Cerebellar cortex (tissue), 1 donor: ENCODE measurements at regions not wholly inside any gene's neighbourhood (a gene's known extent, or its start where the extent isn't known, plus 50 kb on each side); places are given as distances from the start of the nearest gene placed in this dataset.

Experiments
- DNase-seq: peaks from one replicate; pipeline ENCODE4 v3.0.0-alpha.2; 2015; ENCODE audit warnings: low spot score

DNA sequence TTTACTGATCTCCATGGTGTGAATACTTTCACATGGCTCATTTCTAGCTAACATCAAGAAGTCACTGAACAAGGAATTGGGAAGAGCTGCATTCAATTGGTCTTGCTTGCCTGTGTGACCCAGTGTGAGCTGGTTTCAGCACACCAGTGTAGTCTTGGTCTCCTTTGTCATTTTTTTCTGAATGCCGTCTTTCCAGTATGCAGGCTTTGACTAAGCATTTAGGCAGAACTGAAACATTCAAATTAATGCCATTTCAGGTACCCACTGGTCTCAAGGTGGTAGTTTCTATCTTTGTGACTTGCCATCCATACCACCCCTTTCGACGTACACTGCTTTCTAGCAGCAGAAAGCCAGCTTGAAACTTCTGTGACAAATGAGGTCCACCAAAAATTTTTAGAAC, 550.5 kb upstream of the BOD1L1 start:
- DNase-seq = no peak

DNA sequence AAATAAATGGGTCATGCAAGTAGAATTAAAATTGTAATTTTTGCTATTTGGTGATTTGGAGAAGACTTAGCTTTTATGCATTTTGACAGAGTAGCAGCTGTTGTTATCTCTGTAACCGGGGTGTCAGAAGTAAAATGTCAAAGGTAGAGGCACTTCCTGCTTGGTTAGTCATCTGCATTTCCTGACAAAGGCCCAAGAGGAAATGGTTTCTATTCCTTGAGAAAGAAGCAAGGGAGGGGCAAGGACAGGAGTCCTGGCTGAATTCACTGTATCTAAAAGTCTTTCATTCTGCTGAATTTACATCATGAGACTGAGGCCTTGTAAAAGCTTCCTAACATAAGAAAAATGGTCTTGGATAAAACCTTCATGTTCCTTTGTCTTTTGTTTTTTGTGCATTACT, 550.9 kb upstream of the BOD1L1 start:
- no peak for DNase-seq

DNA sequence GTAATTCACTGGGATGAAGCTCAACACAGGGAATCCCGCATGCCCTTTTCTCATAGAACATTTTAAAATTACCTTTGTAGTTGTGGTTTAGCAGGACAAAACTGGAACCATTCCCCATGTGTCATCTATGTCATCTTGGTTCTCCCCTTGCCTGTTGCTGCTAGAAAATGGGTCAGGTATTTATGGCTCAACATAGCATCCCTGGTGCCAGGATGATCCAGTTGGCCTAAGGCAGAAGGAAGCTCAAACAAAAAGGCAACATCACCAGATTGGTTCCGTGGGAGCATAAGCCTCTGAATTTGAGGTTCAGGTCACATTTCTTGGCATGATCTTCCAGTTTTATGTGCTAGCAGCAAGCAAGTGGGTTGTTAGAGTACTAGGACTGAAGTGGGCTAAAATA, 552.6 kb upstream of the BOD1L1 start:
- DNase-seq = peak; percentile 94

DNA sequence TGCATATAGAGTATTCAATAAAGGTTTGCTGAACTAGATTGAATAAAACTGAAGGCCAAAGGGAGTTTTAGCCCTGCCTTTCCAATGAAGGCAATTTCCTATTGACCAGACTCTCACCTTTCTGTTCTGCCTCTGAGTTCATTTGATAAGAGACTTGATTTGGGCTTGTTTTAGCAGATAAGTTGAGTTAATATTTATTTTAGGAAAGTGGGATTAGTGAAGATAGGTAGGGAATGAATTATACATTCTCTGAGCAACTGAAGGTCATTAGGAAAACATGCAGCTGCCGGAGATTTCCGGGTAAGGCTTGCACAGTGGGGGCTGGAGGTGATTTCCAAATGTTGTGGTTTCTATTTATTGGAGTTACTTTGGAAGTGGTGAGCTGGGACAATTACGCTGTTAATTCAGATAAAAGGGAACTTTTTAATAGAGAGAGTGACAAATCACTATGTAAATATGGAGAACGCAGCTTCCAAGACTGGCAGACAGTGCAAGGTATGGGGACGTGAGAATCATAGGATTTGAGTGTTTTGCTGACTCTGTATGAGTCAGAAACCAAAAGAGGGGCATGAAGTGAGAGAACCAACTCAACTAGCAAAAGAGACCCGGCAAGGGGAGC, 553.6 kb upstream of the BOD1L1 start:
- no peak for DNase-seq

DNA sequence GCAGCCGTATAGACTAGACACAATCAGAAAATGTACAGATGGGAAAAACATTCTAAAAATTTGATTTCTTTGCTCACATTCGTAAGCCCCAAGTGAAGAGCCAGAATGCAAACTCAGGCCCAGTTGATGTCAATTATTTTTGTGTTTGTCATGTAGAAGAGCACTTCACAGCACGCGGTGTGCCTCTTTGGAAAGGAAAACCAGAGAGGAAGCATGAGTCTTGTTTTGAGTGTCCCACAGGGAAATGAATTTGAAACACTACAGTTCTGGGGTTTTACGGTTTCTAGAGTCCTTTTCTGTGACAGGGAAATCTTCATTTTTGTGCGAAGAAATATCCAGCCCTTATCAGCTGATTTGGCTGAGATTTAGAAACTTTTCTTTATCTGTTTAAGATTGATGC, 554.6 kb upstream of the BOD1L1 start:
- no peak for DNase-seq

DNA sequence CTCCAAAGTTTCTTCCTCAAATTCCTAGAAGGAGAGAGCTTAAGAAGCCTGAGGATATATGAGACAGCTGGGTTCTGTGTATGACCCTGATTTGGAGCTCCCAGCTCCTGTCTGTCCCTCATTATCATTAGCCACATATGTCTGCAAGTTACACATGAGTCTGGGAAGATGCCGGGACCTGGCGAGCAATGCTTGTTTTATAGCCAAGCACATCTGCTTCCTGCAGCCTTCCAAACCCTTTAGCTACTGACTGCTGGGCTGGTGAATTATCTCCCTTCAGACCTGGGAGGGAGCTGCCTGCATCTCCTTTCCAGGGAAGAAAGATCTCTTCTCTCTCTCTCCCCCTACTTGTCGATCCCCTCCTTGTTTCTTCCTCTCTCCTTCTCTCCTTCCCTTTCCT, 556.7 kb upstream of the BOD1L1 start:
- no peak for DNase-seq

DNA sequence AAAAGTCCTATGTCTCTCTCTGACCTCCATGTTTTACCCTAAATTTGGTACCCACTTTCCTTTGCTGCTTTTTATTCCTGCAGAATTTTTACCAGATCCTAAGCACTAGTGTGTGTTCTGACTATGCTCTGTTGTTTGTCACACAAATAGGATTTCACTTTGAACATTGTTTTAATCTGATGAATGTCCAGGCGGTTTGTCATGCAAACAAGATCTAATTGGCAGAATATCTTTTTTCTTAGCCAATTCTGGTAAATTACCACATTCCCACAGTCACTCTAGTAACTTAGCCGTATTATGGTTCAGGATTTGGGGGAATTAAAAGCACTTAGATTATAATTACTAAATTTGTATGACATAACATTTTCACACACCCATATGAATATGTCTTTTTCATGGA, 557.2 kb upstream of the BOD1L1 start:
- no peak for DNase-seq

DNA sequence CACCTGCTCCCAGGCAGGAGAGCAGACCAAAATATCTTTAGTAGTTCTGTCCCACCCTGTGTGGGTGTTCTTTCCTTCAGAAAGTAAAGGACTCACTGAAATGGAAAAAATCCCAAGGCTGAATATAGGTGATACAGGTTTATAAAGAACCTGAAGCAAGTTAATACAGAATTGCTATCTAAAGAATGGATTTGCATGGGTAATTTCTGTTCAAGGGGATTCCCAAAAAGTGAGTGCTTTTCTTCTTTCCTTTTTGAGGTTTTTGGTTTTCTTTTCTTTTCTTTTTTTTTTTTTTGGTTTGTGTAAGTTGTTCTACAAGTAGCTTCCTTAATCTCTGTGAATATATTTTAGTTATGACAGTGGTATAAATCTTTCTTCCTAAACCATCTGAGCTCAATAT, 560.7 kb upstream of the BOD1L1 start:
- no peak for DNase-seq

DNA sequence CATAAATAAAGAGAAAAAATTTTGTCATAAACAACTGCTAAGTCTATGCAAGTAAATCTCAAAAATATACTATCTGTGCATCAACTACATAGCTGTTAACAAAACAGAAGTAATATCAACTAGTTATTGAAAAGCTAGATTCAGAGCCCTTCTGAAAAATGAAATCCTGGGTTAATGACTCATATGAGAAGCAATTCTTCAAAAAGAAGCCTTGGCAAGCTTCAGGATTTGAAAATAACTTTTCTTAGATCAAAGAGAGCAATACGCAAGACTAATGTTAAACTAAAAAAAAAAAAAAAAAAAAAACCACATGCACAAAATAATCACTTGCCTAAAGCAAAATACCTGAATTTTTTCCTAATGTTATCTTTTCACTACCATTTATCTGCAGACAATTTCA, 566.1 kb upstream of the BOD1L1 start:
- no peak for DNase-seq

DNA sequence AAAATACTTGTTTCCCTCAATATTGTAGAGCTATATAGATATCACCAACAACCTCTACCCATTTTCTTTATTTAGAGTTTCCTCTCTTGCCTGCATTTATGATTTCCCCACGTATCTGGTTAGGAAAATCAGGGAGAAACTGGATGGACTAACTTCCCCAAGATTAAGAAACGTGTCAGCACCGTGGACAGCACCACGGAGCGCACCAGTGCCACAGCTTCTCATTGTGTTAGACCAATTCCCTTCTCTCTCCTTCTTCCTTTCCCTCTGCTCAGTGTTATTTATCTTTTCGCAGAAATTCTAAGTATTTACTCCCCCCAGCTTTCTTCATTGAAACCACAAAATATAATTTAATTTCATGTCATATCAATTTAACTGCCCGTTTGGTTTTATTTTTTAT, 568.6 kb upstream of the BOD1L1 start:
- DNase-seq = no peak

DNA sequence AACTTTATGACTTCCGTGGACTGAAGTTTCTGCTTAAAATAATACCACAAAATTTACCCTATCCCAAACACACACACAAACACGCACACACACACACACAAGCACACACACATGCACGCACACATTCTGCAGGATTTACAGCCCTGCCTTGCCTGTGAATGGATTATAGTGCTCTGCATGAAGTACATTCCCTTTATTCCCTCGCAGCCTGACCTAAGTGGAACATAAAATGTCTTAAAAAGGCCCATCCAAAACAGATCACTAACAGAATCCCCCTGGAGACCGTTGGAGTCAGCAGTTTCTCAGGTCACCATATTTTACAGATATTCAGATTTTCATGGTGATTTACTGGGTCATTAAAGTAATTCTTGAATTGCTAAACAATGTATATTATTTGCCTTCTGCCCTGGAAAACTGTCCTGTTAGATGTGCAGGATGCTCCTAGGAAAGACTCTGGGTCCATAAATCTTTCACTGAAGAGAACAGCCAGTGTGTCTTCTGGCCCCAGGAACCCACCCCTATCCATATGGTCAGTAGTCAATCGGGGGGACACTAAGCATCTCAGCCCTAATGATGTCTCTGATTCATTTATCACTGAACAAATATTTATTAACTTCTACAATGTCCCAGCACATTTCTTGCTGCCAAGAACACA, 587.7 kb upstream of the BOD1L1 start:
- no peak for DNase-seq

DNA sequence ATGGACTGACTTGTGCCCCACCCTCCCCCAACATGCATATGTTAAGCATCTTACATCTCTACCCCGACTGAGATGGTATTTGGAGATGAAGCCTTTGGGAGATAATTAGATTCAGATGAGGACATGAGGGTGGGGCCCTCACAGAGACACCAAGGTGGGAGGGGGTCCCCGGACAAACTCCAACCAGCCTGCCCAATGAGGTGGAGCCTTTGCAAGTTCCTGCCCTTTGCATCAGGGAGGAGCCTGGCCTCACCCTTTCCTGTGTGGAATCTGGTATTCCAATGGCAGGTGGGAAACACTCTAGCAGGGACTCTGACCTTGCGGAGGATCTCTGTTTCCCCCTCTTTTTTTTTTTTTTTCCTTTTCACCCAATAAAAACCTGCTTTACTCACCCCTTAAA, 589.9 kb upstream of the BOD1L1 start:
- DNase-seq = no peak

DNA sequence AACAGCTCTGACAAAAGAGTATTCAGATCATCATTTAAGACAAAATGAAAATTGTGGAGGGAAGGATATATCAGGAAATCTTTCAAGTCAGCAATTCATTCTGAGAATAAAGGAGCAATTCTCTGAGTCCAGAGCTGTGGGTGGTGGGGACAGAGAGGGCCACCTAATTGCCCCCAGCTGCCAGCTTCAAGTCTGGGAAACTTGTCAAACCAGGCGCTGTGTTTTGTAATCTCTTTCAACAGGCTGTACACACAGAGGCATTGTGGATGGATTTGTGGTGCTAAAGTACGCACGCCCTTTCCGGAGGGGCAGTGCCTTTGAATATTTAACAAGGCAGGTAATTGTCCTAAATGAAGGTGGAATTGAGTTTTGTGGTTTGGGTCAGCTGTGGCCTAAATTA, 591.1 kb upstream of the BOD1L1 start:
- no peak for DNase-seq

DNA sequence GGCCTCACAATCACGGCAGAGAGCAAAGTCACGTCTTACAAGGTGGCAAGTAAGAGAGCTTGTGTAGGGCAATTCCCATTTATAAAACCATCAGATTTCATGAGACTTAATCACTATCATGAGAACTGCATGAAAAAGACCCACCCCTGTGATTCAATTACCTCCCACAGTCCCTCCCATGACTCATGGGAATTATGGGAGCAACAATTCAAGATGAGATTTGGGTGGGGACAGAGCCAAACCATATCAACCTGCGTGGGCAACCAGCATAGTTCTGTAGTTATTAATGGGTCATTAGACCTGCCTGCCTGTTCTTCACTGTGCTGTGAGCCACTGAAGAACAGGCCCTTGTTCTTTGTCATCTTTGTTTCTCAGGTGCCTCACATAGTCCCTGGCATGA, 593.7 kb upstream of the BOD1L1 start:
- no peak for DNase-seq

DNA sequence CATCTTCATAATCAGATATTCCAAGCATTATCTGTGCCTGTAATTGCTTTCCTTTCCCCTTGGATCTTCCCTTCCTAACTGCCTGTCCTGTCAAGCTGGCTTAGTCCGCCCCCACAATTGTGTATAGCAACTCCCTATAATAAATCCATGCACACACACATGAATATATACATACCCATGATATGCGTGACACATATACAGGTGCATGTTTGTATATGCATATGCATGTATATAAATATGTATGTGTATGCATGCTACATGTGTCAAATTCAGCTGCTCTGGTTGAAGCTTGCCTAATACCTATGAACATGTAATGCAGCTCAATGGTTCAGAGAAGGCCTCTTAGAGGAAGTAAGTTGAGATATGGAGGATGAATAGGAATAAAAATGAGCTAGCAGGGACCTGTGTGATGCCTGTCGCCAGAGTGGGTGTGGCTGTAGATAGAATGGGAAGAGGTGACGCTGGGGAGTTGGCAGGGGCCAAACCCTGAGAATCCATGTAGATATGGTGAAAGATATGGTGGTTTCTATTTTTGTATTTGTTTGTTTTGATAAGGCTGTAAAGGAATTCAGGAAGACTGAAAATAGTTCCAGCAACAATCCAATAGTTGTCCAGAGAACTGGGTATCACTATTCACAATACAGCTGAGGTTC, 595.0 kb upstream of the BOD1L1 start:
- no peak for DNase-seq

DNA sequence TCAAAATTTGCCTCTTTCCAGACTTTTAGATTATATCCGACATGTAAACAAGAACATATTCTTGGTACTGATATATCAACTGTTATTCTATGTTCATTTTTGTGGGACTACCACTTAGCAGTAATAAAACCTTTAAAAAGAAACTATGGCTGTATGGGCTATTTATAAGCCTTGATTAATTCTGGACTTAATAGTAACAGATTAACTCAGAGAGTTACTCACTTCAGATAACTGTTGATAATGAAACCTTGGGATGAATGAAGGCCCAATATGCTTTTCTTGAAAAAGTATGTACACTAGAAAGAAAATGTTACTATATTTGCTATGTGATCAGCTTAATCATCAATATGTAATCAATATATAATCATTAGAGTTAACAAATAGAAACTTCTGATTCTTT, 595.9 kb upstream of the BOD1L1 start:
- DNase-seq = no peak

DNA sequence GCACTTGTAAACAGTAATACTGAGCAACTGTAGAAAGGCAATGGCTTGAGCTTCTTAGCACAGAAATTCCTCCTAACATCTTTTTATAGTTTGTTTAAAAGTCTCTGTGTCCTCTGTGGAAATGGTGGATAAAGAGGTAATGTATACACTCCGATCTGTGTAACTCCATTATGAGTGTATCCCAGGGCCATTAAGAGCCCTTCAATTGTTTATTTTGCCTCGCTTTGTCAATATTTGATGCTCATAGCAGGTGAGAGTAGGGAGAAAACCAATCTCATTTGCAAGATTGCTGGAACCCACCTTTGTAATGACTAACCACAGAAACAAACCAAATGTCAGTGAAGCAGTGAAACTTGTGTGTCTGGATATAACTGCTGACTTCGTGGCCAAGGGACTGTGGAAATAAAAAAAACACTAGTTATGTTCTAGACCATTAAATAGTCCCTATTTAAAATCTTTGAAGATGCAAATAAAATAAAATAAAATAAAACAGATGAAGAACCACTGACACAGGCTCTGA, 598.2 kb upstream of the BOD1L1 start:
- no peak for DNase-seq

DNA sequence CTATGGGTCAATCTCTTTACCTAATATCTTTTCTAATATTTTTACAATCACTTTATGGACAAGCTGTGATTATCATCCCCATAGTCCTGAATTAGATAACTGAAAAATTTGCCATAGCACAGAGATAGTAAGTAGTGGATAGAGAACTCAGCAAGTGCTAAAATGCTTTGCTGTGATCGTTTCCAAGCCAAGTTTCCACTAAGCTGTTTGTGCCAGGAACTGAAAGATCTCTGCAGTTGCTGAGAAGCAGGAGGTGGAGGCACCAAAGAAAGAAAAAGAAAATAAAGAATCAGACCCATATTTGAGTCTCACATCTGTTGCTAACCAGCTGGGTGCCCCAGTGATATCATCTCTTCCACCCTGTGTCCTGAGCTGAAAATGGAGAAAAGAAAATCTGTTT, 605.6 kb upstream of the BOD1L1 start:
- DNase-seq = no peak

DNA sequence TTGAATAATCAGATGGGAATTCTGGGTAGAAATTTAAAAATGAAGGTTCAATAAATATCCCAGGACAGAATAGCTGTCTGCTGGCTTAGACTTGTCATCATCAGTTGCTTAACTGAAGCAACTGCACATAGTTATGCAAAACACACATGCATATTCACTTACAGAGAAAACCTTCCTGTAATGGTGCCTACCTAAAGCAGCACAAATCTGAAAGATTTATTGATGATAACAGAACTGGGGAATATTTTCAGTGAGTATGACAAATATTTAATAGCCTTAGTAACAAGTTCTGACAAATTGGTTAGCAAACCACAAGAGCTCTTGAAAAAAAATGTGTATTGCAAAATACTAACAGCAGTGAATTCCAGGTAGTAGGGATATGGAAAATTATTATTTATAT, 606.8 kb upstream of the BOD1L1 start:
- DNase-seq = no peak

DNA sequence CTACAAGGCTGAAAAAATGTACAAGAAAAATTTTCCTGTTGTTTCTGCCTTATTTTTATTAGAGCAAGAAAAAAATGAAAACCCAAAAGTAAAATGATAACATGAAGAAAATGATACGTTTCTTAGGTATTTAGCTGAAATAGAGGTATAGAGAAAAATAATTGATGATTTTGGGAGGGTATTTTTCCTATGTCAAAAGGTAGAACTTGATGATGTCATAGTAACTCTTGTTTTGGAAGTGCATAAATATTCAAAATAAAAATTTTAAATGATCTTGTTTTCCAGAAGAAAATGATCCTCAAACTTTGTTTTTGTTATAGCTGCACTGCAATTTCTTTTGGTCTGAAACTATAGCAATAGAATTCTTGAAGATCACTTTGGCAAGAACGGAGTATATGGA, 608.8 kb upstream of the BOD1L1 start:
- no peak for DNase-seq

DNA sequence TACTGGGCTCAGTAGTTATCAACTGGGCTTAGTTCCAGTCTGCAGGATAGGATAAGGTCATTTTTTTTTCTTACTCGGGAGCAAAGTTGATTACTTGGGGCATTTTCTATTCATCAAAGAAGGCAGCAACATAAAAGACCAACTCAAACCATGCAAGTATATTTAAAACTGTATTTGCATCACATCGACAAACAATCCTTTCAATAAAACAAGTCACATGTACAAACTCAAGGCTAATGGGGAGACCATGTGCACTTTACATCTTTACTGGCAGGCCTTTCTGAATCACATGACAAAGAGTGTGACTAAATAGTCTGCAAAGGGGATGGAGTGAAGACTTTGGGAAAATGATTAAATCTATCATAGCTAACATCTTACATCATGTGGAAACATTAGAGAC, 610.4 kb upstream of the BOD1L1 start:
- no peak for DNase-seq

DNA sequence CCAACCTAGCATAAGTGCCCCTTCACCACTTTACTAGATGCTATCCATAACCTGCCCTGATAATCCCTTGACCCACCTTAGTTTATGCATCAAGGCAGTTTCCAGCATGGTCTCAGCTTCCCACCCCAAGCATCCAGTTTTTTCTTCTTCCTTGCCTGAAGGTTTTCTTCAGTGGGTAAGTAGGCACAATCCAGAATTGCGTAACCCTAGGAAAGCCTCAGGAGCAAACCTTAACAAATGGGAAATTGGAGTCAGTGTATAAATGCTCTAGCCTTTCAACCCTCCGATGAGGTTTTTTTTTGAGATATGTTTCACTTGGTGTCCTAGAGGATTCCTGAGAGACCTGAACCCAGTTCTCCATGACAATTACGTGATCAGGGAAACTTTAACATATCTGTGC, 614.0 kb upstream of the BOD1L1 start:
- DNase-seq = no peak

DNA sequence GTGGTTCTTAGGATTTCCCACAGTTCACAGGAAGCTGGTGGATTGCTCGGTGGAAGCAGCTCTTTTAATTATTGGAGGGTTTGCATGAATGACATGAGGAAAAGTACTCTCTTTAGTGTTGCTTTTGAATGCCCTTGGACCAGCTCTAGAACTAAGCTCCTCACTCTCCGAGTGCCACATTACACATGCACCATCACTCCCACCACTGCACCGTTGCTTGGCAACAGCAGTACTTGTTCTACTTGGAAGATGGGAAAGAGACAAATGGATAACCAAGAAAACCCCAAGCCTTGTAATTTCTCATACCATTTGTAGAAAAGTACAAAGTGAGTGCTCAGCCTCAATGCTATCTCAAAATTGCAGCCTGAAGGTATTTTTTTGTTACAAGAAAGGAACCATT, 620.2 kb upstream of the BOD1L1 start:
- DNase-seq = peak; percentile 5

DNA sequence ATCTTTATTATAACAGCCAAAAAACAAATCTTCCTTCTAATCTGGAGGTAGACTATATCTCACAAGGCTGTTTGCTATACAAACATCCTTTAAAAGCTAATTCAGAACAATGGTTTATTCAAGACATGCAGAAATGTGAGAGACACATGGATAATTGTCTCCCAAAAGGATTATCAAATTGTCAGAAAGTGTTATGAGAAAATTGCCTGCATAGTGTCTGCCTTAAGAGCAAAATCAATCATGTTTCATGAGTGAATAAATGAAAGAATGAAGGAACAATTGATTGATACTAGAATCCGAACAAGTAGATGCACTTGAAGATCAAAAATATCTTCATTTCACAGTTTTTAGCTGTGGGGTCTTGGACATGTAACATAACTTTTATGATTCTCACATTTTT, 621.7 kb upstream of the BOD1L1 start:
- DNase-seq = no peak
